H9 (cell line): ENCODE measurements at regions not wholly inside any gene's neighbourhood (a gene's known extent, or its start where the extent isn't known, plus 50 kb on each side); places are given as distances from the start of the nearest gene placed in this dataset.

Experiments used
- DNase-seq: peaks from one replicate; pipeline ENCODE4 v3.0.0-alpha.2; 2017
- H2AFZ ChIP-seq: one replicate; pipeline ENCODE4 v1.6.1; 2013; ENCODE audit warnings: mild to moderate bottlenecking, low read length, control low read depth, moderate library complexity
- H2AK5ac ChIP-seq: 2 replicates; pipeline ENCODE4 v1.6.1; 2013; ENCODE audit warnings: low read length, control low read depth, mixed read lengths; ENCODE audit not compliant: insufficient read length
- H2BK120ac ChIP-seq: one replicate; pipeline ENCODE4 v1.6.1; 2013; ENCODE audit warnings: low read depth, mild to moderate bottlenecking, low read length, control low read depth, inconsistent platforms; ENCODE audit not compliant: poor library complexity, severe bottlenecking
- H2BK12ac ChIP-seq: 2 replicates; pipeline ENCODE4 v1.6.1; 2013; ENCODE audit warnings: low read length, control low read depth, mixed read lengths, low read depth; ENCODE audit not compliant: insufficient read length
- H2BK15ac ChIP-seq: 2 replicates; pipeline ENCODE4 v1.6.1; 2013; ENCODE audit warnings: low read depth, low read length, control low read depth
- H2BK20ac ChIP-seq: one replicate; pipeline ENCODE4 v1.6.1; 2013; ENCODE audit warnings: low read depth, mild to moderate bottlenecking, low read length, control low read depth, inconsistent platforms; ENCODE audit not compliant: poor library complexity, severe bottlenecking
- H2BK5ac ChIP-seq: 2 replicates; pipeline ENCODE4 v1.6.1; 2013; ENCODE audit warnings: low read length, control low read depth, mixed read lengths; ENCODE audit not compliant: insufficient read length
- H3K14ac ChIP-seq: 2 replicates; pipeline ENCODE4 v1.6.1; 2013; ENCODE audit warnings: low read length, control low read depth; ENCODE audit not compliant: insufficient read depth
- H3K18ac ChIP-seq: 2 replicates; pipeline ENCODE4 v1.6.1; 2013; ENCODE audit warnings: low read depth, mild to moderate bottlenecking, mixed read lengths, low read length, control low read depth; ENCODE audit not compliant: insufficient read length
- H3K23ac ChIP-seq: 2 replicates; pipeline ENCODE4 v1.6.1; 2013; ENCODE audit warnings: low read length, control low read depth, mixed read lengths, low read depth; ENCODE audit not compliant: insufficient read length
- H3K23me2 ChIP-seq: 2 replicates; pipeline ENCODE4 v1.6.1; 2013; ENCODE audit warnings: low read depth, mild to moderate bottlenecking, mixed read lengths, low read length, control low read depth; ENCODE audit not compliant: insufficient read length, poor library complexity, severe bottlenecking
- H3K27ac ChIP-seq: 2 replicates; pipeline ENCODE4 v1.5.1; 2013; ENCODE audit warnings: low read length, control low read depth, mixed read lengths, low read depth; ENCODE audit not compliant: insufficient read length
- H3K27me3 ChIP-seq: 2 replicates; pipeline ENCODE4 v1.6.1; 2013; ENCODE audit warnings: low read length, control low read depth, inconsistent platforms; ENCODE audit not compliant: insufficient read depth
- H3K4ac ChIP-seq: 2 replicates; pipeline ENCODE4 v1.6.1; 2013; ENCODE audit warnings: low read depth, mild to moderate bottlenecking, control low read depth, inconsistent platforms, low read length, moderate library complexity
- H3K4me1 ChIP-seq: 2 replicates; pipeline ENCODE4 v1.6.1; 2013; ENCODE audit warnings: low read length, control low read depth, inconsistent platforms; ENCODE audit not compliant: insufficient read depth
- H3K4me2 ChIP-seq: 2 replicates; pipeline ENCODE4 v1.6.1; 2013; ENCODE audit warnings: low read length, control low read depth, mixed read lengths; ENCODE audit not compliant: insufficient read length, insufficient read depth
- H3K56ac ChIP-seq: 2 replicates; pipeline ENCODE4 v1.6.1; 2013; ENCODE audit warnings: low read depth, mild to moderate bottlenecking, mixed read lengths, low read length, control low read depth; ENCODE audit not compliant: insufficient read length
- H3K79me1 ChIP-seq: 2 replicates; pipeline ENCODE4 v1.6.1; 2013; ENCODE audit warnings: low read depth, mild to moderate bottlenecking, moderate library complexity, low read length, control low read depth, inconsistent platforms; ENCODE audit not compliant: insufficient read depth, poor library complexity, severe bottlenecking
- H3K79me2 ChIP-seq: 2 replicates; pipeline ENCODE4 v1.6.1; 2013; ENCODE audit warnings: low read length, control low read depth, inconsistent platforms; ENCODE audit not compliant: insufficient read depth
- H3K9ac ChIP-seq: 2 replicates; pipeline ENCODE4 v1.6.1; 2013; ENCODE audit warnings: low read length, control low read depth, mixed read lengths; ENCODE audit not compliant: insufficient read length; ENCODE audit errors: extremely low read depth
- H3K9me3 ChIP-seq: one replicate; pipeline ENCODE4 v1.6.1; 2013; ENCODE audit warnings: low read depth, low read length, inconsistent platforms; ENCODE audit not compliant: control insufficient read depth
- H3T11ph ChIP-seq: one replicate; pipeline ENCODE4 v1.6.1; 2013; ENCODE audit warnings: mild to moderate bottlenecking, low read length, control low read depth, inconsistent platforms
- H4K20me1 ChIP-seq: one replicate; pipeline ENCODE4 v1.6.1; 2013; ENCODE audit not compliant: control insufficient read depth, insufficient read length, insufficient read depth
- H4K5ac ChIP-seq: 2 replicates; pipeline ENCODE4 v1.6.1; 2013; ENCODE audit warnings: low read depth, mild to moderate bottlenecking, mixed read lengths, low read length, control low read depth; ENCODE audit not compliant: insufficient read length
- H4K8ac ChIP-seq: replicated peaks from 2 replicates; pipeline ENCODE4 v1.6.1; 2013; ENCODE audit warnings: low read length, control low read depth, mixed read lengths, low read depth; ENCODE audit not compliant: insufficient read length
- H4K91ac ChIP-seq: 2 replicates; pipeline ENCODE4 v1.6.1; 2013; ENCODE audit warnings: low read depth, mild to moderate bottlenecking, moderate library complexity, mixed read lengths, low read length, control low read depth; ENCODE audit not compliant: insufficient read length
- H3K27ac Mint-ChIP-seq, 3 experiments: 2 replicates in 2 of 3; 3 replicates in 1 of 3; pipeline ENCODE4 v1.8.0; 2020 to 2021; ENCODE audit warnings: mixed read lengths in 3 of 3, mild to moderate bottlenecking in 1 of 3, moderate library complexity in 1 of 3
- H3K27me3 Mint-ChIP-seq: 2 replicates; pipeline ENCODE4 v1.8.0; 2021; ENCODE audit warnings: low read depth, mild to moderate bottlenecking, moderate library complexity, mixed read lengths
- H3K36me3 Mint-ChIP-seq, 3 experiments: 2 replicates in 2 of 3; 3 replicates in 1 of 3; pipeline ENCODE4 v1.8.0; 2020 to 2021; ENCODE audit warnings: low read depth in 3 of 3, mixed read lengths in 3 of 3; ENCODE audit not compliant: insufficient read depth in 1 of 3
- H3K4me1 Mint-ChIP-seq, 2 experiments: 2 replicates each; pipeline ENCODE4 v1.8.0; 2020; ENCODE audit warnings: mixed read lengths in 2 of 2
- H3K4me3 Mint-ChIP-seq, 2 experiments: 2 replicates in 1 of 2; 3 replicates in 1 of 2; pipeline ENCODE4 v1.8.0; 2020 to 2021; ENCODE audit warnings: mild to moderate bottlenecking in 2 of 2, mixed read lengths in 2 of 2, moderate library complexity in 1 of 2
- H3K9me3 Mint-ChIP-seq, 2 experiments: 2 replicates in 1 of 2; 3 replicates in 1 of 2; pipeline ENCODE4 v1.8.0; 2020; ENCODE audit warnings: mild to moderate bottlenecking in 2 of 2, mixed read lengths in 2 of 2, moderate library complexity in 1 of 2
- WGBS: extraction: QIAGEN DNeasy Blood & Tissue Kit; methylation state at CpG from one replicate; pipeline ENCODE4 v1.1.7; 2013; ENCODE audit warnings: missing lambda C conversion rate, low lambda C conversion rate, mixed read lengths; ENCODE audit not compliant: insufficient read length; ENCODE audit errors: extremely low coverage; 5-methylcytosine and 5-hydroxymethylcytosine counted together
- TF ChIP-seq, protein P1 (sequence below): fragments of 200-600 bp; sonication (generic); conservative IDR thresholded peaks from 3 replicates; pipeline ENCODE4 v1.8.0; 2021; ENCODE audit warnings: antibody characterized with exemption, mild to moderate bottlenecking

- H3K27ac ChIP-seq, result no peak overlapping the region
- H3K36me3 Mint-ChIP-seq, result no peaks in the 10 kb centered on the region; a peak in 1 of 7 replicates
- no peak overlapping the region for H3K14ac ChIP-seq
- H2BK15ac ChIP-seq, result no peak overlapping the region
- H3K4me3 Mint-ChIP-seq, result no peak overlapping the region
- H3K56ac ChIP-seq, result no peak overlapping the region
- H4K8ac ChIP-seq, result no peak overlapping the region
- no peaks in the 10 kb centered on the region for H3K23me2 ChIP-seq
- H3K4me1 ChIP-seq, result peaks cover 2% of the 10 kb centered on the region; the same call in 1 of the 2 replicates
- H2BK12ac ChIP-seq, result no peak overlapping the region
- TF ChIP-seq, protein P1, sequence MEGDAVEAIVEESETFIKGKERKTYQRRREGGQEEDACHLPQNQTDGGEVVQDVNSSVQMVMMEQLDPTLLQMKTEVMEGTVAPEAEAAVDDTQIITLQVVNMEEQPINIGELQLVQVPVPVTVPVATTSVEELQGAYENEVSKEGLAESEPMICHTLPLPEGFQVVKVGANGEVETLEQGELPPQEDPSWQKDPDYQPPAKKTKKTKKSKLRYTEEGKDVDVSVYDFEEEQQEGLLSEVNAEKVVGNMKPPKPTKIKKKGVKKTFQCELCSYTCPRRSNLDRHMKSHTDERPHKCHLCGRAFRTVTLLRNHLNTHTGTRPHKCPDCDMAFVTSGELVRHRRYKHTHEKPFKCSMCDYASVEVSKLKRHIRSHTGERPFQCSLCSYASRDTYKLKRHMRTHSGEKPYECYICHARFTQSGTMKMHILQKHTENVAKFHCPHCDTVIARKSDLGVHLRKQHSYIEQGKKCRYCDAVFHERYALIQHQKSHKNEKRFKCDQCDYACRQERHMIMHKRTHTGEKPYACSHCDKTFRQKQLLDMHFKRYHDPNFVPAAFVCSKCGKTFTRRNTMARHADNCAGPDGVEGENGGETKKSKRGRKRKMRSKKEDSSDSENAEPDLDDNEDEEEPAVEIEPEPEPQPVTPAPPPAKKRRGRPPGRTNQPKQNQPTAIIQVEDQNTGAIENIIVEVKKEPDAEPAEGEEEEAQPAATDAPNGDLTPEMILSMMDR, result no peak
- no peak overlapping the region for H2BK120ac ChIP-seq
- H4K91ac ChIP-seq, result no peak overlapping the region
- H3K27me3 Mint-ChIP-seq, result no peaks in the 10 kb centered on the region
- no peak overlapping the region for H2AK5ac ChIP-seq
- H3K27me3 ChIP-seq, result no peaks in the 10 kb centered on the region
- no peaks in the 10 kb centered on the region for H4K20me1 ChIP-seq
- no peak overlapping the region for H2BK20ac ChIP-seq
- no peak for DNase-seq
- no peak overlapping the region for H3K4me2 ChIP-seq
- H3K79me2 ChIP-seq, result no peaks in the 10 kb centered on the region
- H3K18ac ChIP-seq, result no peak overlapping the region
- H3K27ac Mint-ChIP-seq, result no peak overlapping the region
- H4K5ac ChIP-seq, result no peak overlapping the region
- no peak overlapping the region for H3T11ph ChIP-seq
- no peak overlapping the region for H3K9ac ChIP-seq
- peaks cover 9 to 16% of the 10 kb centered on the region in 2 experiments for H3K4me1 Mint-ChIP-seq
- 0 out of 5 replicates have a peak, but pooled peaks cover 0 to under 1% of the 10 kb centered on the region in 2 experiments for H3K9me3 Mint-ChIP-seq
- H3K9me3 ChIP-seq, result no peaks in the 10 kb centered on the region
- no peak overlapping the region for H3K4ac ChIP-seq
- no peak overlapping the region for H2BK5ac ChIP-seq
- H3K23ac ChIP-seq, result no peak overlapping the region
- no peaks in the 10 kb centered on the region for H3K79me1 ChIP-seq
- WGBS, result no CpG with 5 or more reads among the region's 1 CpG
- H2AFZ ChIP-seq, result no peak overlapping the region
These were observed 509.6 kb upstream of the SUCLG2 start for GRCh38 chr3:68163968-68164367.
